ENCODE measurements at regions not wholly inside any gene's neighbourhood (a gene's known extent, or its start where the extent isn't known, plus 50 kb on each side); places are given as distances from the start of the nearest gene placed in this dataset.

DNA sequence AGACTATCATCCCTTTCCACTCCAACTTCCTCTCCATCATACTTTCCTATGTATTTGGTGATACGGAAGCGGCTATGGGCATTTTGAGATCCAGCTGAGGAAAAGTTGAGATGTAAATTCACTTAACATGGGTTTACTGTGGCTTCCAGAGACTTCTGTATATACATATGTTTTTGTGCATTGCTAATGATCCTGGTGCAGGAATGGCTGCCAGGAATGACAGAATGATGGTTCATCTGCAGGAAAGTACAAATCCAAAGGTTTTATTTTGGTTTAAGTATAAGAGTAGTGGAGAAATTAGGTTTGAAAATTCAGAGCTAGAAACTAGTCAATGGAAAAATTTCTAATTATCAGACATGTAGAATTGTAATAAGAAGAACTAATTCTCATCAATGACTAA is 95.0 kb upstream of the PAM start:
- H3K36me3 ChIP-seq = no peaks in the 10 kb centered on the region
- no peak overlapping the region for H3K27ac ChIP-seq
- peaks cover 0 to 14% of the 10 kb centered on the region in 2 donors for H3K4me1 ChIP-seq
- no peaks in the 10 kb centered on the region for H3K27me3 ChIP-seq
- no peaks in the 10 kb centered on the region for H3K9me3 ChIP-seq
- no peak overlapping the region for H3K4me3 ChIP-seq
- no peak for DNase-seq (ENCODE audit: low spot score)
- TF ChIP-seq, protein P1, sequence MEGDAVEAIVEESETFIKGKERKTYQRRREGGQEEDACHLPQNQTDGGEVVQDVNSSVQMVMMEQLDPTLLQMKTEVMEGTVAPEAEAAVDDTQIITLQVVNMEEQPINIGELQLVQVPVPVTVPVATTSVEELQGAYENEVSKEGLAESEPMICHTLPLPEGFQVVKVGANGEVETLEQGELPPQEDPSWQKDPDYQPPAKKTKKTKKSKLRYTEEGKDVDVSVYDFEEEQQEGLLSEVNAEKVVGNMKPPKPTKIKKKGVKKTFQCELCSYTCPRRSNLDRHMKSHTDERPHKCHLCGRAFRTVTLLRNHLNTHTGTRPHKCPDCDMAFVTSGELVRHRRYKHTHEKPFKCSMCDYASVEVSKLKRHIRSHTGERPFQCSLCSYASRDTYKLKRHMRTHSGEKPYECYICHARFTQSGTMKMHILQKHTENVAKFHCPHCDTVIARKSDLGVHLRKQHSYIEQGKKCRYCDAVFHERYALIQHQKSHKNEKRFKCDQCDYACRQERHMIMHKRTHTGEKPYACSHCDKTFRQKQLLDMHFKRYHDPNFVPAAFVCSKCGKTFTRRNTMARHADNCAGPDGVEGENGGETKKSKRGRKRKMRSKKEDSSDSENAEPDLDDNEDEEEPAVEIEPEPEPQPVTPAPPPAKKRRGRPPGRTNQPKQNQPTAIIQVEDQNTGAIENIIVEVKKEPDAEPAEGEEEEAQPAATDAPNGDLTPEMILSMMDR (IDR thresholded peaks at IDR 0.05) = no peak

DNA sequence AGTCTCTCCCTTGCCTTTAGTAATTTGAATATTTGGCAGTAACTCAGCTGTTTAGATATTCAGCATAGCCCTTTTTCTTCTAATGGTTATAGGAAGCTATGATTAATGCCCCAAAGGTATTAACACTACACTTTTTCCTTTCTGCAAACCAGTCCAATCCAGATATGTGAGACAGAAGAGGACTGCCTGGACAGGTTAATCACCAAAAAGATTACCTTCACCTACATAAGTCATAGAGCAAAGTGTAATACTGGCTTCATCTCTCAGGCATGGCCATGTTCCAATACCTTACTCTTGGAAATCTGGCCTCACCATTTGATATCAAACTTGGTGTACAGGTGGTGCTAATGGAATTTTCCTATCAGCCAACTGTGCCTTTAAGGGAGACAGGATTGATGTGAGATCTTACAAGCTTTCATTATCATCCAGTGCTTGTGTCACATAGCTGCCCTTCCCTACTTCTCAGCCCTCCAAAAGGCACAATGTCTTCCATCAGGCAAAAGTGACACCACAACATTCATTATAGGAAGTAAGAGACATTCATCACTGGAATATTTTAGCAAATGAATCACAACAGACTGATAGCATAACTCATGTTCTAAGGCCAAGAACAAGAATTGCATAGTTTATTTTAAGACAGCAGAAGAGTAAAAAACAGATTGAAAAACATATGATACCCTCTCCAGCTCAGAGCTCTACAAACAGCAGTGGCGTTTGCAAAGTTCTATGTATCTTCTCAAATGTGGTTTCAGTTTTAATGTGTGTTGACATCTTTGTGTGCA is 91.2 kb upstream of the PAM start:
- no peak overlapping the region for H3K4me3 ChIP-seq
- no peak for DNase-seq (ENCODE audit: low spot score)
- TF ChIP-seq, protein P1 (IDR thresholded peaks at IDR 0.05) = no peak

DNA sequence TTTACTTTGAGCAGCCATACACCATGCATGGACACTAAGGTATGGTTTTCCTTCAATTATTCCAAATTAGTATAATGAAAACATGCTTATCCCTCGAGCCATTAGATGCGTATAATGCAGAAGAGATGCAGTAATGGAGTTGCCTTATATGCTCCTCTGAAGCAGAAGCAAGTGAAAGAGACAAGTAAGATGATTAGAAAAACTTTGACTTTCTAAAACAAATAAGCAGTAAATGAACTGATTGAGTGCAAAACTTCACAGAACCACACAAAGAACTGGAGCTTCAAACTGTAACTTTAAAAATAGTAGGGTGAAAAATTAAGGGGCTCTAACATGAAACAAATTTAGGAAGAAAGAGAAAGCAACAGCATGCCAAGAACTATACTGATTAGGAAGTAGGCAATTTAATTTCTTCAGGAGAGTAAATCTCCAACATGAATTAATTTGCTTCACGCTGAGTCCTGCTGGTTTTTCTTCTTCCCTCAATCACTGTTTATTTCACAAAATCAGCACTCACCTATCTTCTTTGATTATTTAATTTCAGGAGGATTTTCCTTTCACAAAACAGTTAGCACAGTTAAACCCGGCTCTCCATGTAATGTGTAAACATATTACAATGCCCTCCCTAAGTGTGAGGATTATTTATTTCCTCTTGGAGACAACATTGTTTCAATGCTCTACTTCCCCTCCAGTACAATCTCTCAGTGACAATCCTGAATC is 90.3 kb upstream of the PAM start:
- no peak for DNase-seq (ENCODE audit: low spot score)
- Histone ChIP-seq H3K9me3 (no peaks in the 10 kb centered on the region), H3K27me3 (no peaks in the 10 kb centered on the region), H3K4me1 (peaks cover 0 to 28% of the 10 kb centered on the region in 2 donors), H3K27ac (peak overlapping the region in 1 of 2 donors; percentile 48), H3K36me3 (no peaks in the 10 kb centered on the region), H3K4me3 (no peak overlapping the region)
- TF ChIP-seq, protein P1 (IDR thresholded peaks at IDR 0.05) = no peak

More for the DNA sequence above, 91.2 kb upstream of the PAM start:
- Histone ChIP-seq H3K4me1 (peaks cover 0 to 28% of the 10 kb centered on the region in 2 donors), H3K36me3 (no peaks in the 10 kb centered on the region), H3K27me3 (no peaks in the 10 kb centered on the region), H3K27ac (peak overlapping the region in 1 of 2 donors; percentile 48), H3K9me3 (no peaks in the 10 kb centered on the region)

DNA sequence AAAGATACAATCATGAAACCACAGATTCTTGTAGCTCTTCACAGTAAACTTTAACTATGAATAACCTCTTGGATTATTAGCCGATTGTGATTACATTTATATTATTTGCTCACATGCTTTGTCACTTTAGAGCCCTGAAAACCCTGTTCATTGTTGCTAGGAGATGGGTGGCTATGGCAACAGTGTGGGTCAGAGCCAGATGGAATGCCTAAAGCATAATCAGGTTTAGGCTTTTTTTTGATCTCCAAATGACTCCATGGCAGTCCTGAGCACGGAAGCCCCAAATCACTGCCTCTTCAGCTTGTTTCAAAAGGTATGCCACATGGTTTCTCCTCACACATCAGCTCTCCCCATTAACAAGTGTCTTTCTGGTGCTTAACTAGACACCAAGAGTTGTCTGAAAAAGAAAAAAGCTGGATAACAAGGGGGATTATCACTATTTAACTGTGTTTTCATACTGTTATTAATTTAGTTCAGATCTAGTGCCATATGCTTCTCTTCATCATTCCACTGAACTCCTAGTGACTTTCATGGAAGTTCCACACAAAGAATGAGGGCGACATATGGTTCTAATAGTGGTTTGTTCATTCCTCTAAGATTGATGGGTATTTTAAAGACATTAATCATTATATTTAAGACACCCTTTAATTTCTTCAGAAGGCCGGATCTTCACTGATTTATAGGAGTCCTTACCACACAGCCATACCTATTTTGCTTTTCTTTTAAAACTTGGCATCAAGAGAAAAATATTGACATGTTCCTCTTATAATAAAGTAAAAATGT is 88.8 kb upstream of the PAM start:
- H3K36me3 ChIP-seq = no peaks in the 10 kb centered on the region
- H3K9me3 ChIP-seq = no peaks in the 10 kb centered on the region
- TF ChIP-seq, protein P1 (IDR thresholded peaks at IDR 0.05) = no peak
- no peaks in the 10 kb centered on the region for H3K27me3 ChIP-seq
- peaks cover 0 to 28% of the 10 kb centered on the region in 2 donors for H3K4me1 ChIP-seq
- no peak for DNase-seq (ENCODE audit: low spot score)
- no peak overlapping the region for H3K4me3 ChIP-seq
- H3K27ac ChIP-seq = no peak overlapping the region

DNA sequence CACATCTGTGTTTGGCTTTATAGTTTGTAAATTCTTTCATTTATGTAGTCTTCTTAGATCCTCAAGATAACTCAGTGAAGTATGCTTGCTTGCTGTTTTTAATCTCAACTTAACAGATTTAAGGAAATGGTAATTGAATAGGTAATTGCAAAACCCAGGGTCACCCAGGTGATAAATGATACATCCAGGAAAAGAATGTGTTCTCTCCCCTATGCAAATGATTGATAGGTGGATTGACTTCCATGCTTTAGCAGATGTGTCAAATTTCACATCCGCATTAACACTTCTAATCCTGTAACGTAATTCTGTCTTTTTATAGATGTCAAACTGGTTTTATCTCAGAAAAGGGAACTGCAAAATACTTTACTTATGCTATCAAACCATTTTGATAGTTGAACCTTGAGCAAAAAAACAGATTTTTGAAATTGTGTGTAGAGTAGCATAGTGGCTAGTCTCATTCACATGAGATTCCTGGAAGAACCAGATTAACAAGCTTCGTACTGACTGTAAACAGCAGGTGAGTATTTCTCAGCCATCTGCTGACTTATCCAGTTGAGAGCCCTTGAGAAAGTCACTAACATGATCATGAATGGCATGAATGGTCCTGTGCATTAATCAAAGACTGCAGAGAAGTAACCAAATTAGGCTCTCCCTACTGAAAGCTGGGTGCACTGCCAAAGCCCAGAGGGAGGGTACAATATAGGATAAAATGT is 86.7 kb upstream of the PAM start:
- H3K4me1 ChIP-seq = peaks cover 0 to 28% of the 10 kb centered on the region in 2 donors
- H3K9me3 ChIP-seq = no peaks in the 10 kb centered on the region
- H3K27me3 ChIP-seq = no peaks in the 10 kb centered on the region
- H3K4me3 ChIP-seq = no peak overlapping the region
- H3K27ac ChIP-seq = no peak overlapping the region
- TF ChIP-seq, protein P1 (IDR thresholded peaks at IDR 0.05) = no peak
- DNase-seq (ENCODE audit: low spot score) = no peak
- H3K36me3 ChIP-seq = no peaks in the 10 kb centered on the region
